Endothelial cell of umbilical vein (primary cell): ENCODE measurements at regions not wholly inside any gene's neighbourhood (a gene's known extent, or its start where the extent isn't known, plus 50 kb on each side); places are given as distances from the start of the nearest gene placed in this dataset.

Experiments used
- CTCF ChIP-seq, 2 donors: IDR thresholded peaks; 1 replicate in 1 of 2; 2 replicates in 1 of 2; pipeline ENCODE4 v1.5.1; 2011; ENCODE audit warnings: low read length in 2 of 2, mild to moderate bottlenecking in 2 of 2, moderate library complexity in 2 of 2, control low read depth in 1 of 2, inconsistent platforms in 1 of 2, low read depth in 1 of 2; ENCODE audit not compliant: insufficient read depth in 1 of 2; ENCODE audit errors: extremely low read depth in 1 of 2
- JUN ChIP-seq: IDR thresholded peaks from 2 replicates; pipeline ENCODE4 v1.6.1; 2011; ENCODE audit warnings: borderline replicate concordance, low read depth; ENCODE audit not compliant: insufficient read length, insufficient read depth
- POLR2A ChIP-seq: IDR thresholded peaks from 2 replicates; pipeline ENCODE4 v1.6.1; 2012; ENCODE audit warnings: low read depth, mild to moderate bottlenecking, control low read depth, low read length

GRCh38 chrX:108946531-108946930 lies 210.2 kb upstream of the IRS4 start:
- TF ChIP-seq JUN, result no peak
- TF ChIP-seq CTCF (IDR thresholded peaks at IDR 0.05; ENCODE audit: extremely low read depth in 1 of 2, insufficient read depth in 1 of 2, low read depth in 1 of 2, low read length in 2 of 2), result no peak
- TF ChIP-seq POLR2A, result no peak
